Sigmoid colon (tissue), 4 donors: ENCODE measurements at regions not wholly inside any gene's neighbourhood (a gene's known extent, or its start where the extent isn't known, plus 50 kb on each side); places are given as distances from the start of the nearest gene placed in this dataset.

Experiments used
- POLR2A ChIP-seq, 2 donors: fragments of 450-650 bp; IDR thresholded peaks; one replicate each; pipeline ENCODE4 v1.6.1; 2016; ENCODE audit warnings: antibody characterized with exemption in 2 of 2, mild to moderate bottlenecking in 2 of 2, moderate library complexity in 2 of 2
- POLR2AphosphoS5 ChIP-seq, 4 donors: sonication (generic); formaldehyde crosslinking; IDR thresholded peaks; one replicate each; pipeline ENCODE4 v1.6.1; 2017; ENCODE audit warnings: antibody characterized with exemption in 4 of 4

- no peak for TF ChIP-seq POLR2A (IDR thresholded peaks at IDR 0.05)
- no peak for TF ChIP-seq POLR2AphosphoS5 (IDR thresholded peaks at IDR 0.05)
Observed at GRCh38 chr13:112137144-112137543, 70.2 kb downstream of the SOX1 start.
